PC-9 (cell line): ENCODE measurements at regions not wholly inside any gene's neighbourhood (a gene's known extent, or its start where the extent isn't known, plus 50 kb on each side); places are given as distances from the start of the nearest gene placed in this dataset.

ENCODE experiments used
- CTCF ChIP-seq: fragments of 200-600 bp; sonication (generic); conservative IDR thresholded peaks from 2 replicates; pipeline ENCODE4 v1.6.1; 2017; ENCODE audit warnings: mixed run types, antibody characterized with exemption, mild to moderate bottlenecking, moderate library complexity
- EZH2 ChIP-seq: fragments of 200-600 bp; sonication (generic); IDR thresholded peaks from 2 replicates; pipeline ENCODE4 v1.8.0; 2017; ENCODE audit warnings: antibody characterized with exemption, low read depth

GRCh38 chr11:110805756-110806155 is 93.5 kb upstream of the ARHGAP20 start:
- TF ChIP-seq CTCF (no peak), EZH2 (no peak)
